NT2/D1 (cell line): ENCODE measurements at regions not wholly inside any gene's neighbourhood (a gene's known extent, or its start where the extent isn't known, plus 50 kb on each side); places are given as distances from the start of the nearest gene placed in this dataset.

Source experiments
- DNase-seq: peaks from one replicate; pipeline ENCODE4 v3.0.0-alpha.2; 2011; ENCODE audit warnings: low read depth, low spot score
- H3K27me3 ChIP-seq: 2 replicates; pipeline ENCODE4 v1.6.0; 2011; ENCODE audit warnings: mild to moderate bottlenecking; ENCODE audit not compliant: insufficient read length, insufficient read depth
- H3K36me3 ChIP-seq: 2 replicates; pipeline ENCODE4 v1.6.1; 2011; ENCODE audit warnings: mild to moderate bottlenecking, low read length, mixed read lengths; ENCODE audit not compliant: insufficient read depth, insufficient read length
- H3K4me1 ChIP-seq: 2 replicates; pipeline ENCODE4 v1.5.1; 2011; ENCODE audit not compliant: insufficient read depth, insufficient read length
- H3K4me3 ChIP-seq: 2 replicates; pipeline ENCODE4 v1.5.1; 2011; ENCODE audit warnings: low read depth; ENCODE audit not compliant: insufficient read length
- H3K9ac ChIP-seq: 2 replicates; pipeline ENCODE4 v1.6.0; 2011; ENCODE audit warnings: low read depth; ENCODE audit not compliant: insufficient read length
- H3K9me3 ChIP-seq: 2 replicates; pipeline ENCODE4 v1.5.1; 2011; ENCODE audit warnings: mild to moderate bottlenecking, low read length; ENCODE audit not compliant: insufficient read depth
- SUZ12 ChIP-seq: IDR thresholded peaks from 2 replicates; pipeline ENCODE4 v1.6.1; 2011; ENCODE audit not compliant: insufficient read length, insufficient read depth; ENCODE audit errors: extremely low read depth
- YY1 ChIP-seq: IDR thresholded peaks from 2 replicates; pipeline ENCODE4 v1.6.1; 2011; ENCODE audit not compliant: insufficient read length, insufficient read depth
- ZNF274 ChIP-seq: IDR thresholded peaks from 2 replicates; pipeline ENCODE4 v1.6.1; 2011; ENCODE audit warnings: mild to moderate bottlenecking, low read depth, low read length

- H3K4me3 ChIP-seq = no peak overlapping the region
Observed at GRCh38 chr4:56286763-56287162, 100.5 kb downstream of the AASDH start.

GRCh38 chr4:56283375-56283774 lies 103.9 kb downstream of the AASDH start:
- H3K9me3 ChIP-seq = no peaks in the 10 kb centered on the region; the same call in 1 of the 2 replicates
- no peak overlapping the region for H3K9ac ChIP-seq
- H3K36me3 ChIP-seq = no peaks in the 10 kb centered on the region
- no peaks in the 10 kb centered on the region for H3K4me1 ChIP-seq
- H3K27me3 ChIP-seq = no peaks in the 10 kb centered on the region
- DNase-seq = no peak
- TF ChIP-seq SUZ12 = no peak
- no peak overlapping the region for H3K4me3 ChIP-seq

More at GRCh38 chr4:56286763-56287162, 100.5 kb downstream of the AASDH start:
- no peaks in the 10 kb centered on the region for H3K9me3 ChIP-seq
- TF ChIP-seq ZNF274 (no peak), SUZ12 (no peak), YY1 (no peak)
- no peaks in the 10 kb centered on the region for H3K36me3 ChIP-seq
- H3K9ac ChIP-seq = no peak overlapping the region
- no peaks in the 10 kb centered on the region for H3K27me3 ChIP-seq
- DNase-seq = no peak
- H3K4me1 ChIP-seq = no peaks in the 10 kb centered on the region

- Histone ChIP-seq H3K4me1 (no peaks in the 10 kb centered on the region), H3K9me3 (no peaks in the 10 kb centered on the region; the same call in 1 of the 2 replicates), H3K27me3 (no peaks in the 10 kb centered on the region), H3K9ac (no peak overlapping the region), H3K4me3 (no peak overlapping the region), H3K36me3 (no peaks in the 10 kb centered on the region)
- TF ChIP-seq SUZ12 (no peak), ZNF274 (no peak), YY1 (no peak)
- no peak for DNase-seq
Observed at GRCh38 chr4:56282004-56282403, 105.3 kb downstream of the AASDH start.

DNA sequence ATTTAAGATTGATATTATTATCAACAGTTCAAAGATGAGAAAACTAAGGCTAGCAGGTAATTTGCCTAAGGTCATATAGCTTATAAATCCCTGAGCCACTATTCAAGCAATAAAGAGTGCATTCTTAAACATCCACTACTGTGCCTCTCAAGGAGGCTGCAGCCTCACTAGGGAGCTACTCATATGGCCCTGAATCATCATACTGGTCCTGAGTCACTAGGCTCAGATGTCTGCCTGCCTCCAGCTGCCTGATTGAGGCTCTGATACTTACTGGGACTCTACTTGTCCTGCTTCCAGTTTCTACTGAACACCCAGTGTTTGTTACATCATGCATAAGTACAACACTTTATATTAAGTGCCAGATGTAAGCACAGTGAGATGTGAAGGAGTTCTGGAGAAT lies 110.7 kb downstream of the AASDH start:
- TF ChIP-seq ZNF274 (no peak), YY1 (no peak)
- no peak overlapping the region for H3K9ac ChIP-seq
- DNase-seq = no peak
- no peaks in the 10 kb centered on the region for H3K4me1 ChIP-seq
- no peaks in the 10 kb centered on the region for H3K36me3 ChIP-seq
- no peaks in the 10 kb centered on the region; the same call in 1 of the 2 replicates for H3K9me3 ChIP-seq
- no peak overlapping the region for H3K4me3 ChIP-seq
- no peaks in the 10 kb centered on the region for H3K27me3 ChIP-seq

DNA sequence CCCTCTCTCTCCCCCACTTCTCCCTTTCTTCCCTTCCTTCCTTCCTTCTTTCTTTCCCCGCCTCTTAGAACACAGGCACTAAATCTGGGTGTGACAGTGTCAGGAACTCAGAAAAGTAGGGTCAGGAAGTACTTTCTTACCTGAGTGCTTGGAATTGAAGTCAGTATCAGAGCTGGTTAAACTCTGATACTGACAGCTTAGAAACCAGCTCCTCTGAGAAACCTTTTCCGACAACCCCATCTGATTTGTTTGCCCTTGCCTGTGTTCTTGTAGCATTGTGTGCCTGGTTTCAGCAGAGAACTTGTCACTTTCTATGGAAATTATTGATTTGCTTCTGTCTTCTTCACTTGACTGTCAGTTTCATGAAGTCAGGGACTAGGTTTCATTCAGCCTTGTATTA lies 113.9 kb downstream of the AASDH start:
- Histone ChIP-seq H3K4me1 (no peaks in the 10 kb centered on the region), H3K27me3 (no peaks in the 10 kb centered on the region), H3K36me3 (no peaks in the 10 kb centered on the region), H3K9ac (no peak overlapping the region), H3K9me3 (no peaks in the 10 kb centered on the region), H3K4me3 (no peak overlapping the region)
- TF ChIP-seq YY1 (no peak), ZNF274 (no peak), SUZ12 (no peak)
- no peak for DNase-seq

DNA sequence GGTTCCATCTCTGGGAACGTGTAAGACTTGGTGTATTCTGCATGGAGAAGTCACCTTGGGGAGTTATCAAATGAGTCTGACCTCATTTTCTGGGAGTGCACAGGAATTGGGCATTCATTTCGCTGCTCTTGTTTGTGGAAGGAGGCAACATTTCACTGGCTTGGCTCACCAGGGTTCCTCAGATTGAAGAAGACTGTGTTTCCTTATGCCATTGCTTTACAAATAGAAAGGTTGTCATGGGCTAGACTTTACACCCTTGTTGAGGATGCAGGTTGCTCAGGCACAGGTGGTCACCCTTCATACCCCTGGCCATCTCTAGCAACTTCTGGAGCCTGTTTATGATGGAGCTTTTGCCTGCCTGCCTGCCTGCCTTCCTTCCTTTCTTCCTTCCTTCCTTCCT lies 114.4 kb downstream of the AASDH start:
- Histone ChIP-seq H3K9ac (no peak overlapping the region), H3K4me1 (no peaks in the 10 kb centered on the region), H3K4me3 (no peak overlapping the region), H3K9me3 (no peaks in the 10 kb centered on the region), H3K36me3 (no peaks in the 10 kb centered on the region), H3K27me3 (no peaks in the 10 kb centered on the region)
- TF ChIP-seq YY1 (no peak), SUZ12 (no peak), ZNF274 (no peak)
- no peak for DNase-seq

DNA sequence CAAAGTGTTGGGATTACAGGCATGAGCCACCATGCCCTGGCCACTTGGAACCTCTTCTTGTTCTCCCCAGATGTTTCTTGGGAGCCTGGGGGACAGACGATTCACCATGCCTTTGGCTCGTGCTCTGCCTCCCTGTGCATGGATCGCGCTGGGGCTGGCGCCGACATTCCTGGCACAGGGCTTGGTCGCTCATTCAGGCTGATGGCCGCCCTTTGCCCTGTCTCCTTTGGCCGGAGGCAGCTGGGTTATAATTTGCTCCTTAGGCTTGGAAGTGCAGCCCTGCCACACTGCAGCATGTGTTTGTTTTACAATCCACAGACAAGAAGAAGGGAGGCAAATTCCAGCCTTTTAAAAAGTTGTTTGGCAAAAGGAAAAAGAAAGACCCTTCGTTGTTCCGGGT lies 115.3 kb downstream of the AASDH start:
- no peaks in the 10 kb centered on the region for H3K27me3 ChIP-seq
- no peaks in the 10 kb centered on the region for H3K4me1 ChIP-seq
- H3K9me3 ChIP-seq = no peaks in the 10 kb centered on the region
- no peak for DNase-seq
- TF ChIP-seq YY1 (no peak), SUZ12 (no peak), ZNF274 (no peak)
- no peak overlapping the region for H3K9ac ChIP-seq
- no peaks in the 10 kb centered on the region for H3K36me3 ChIP-seq
- H3K4me3 ChIP-seq = no peak overlapping the region

DNA sequence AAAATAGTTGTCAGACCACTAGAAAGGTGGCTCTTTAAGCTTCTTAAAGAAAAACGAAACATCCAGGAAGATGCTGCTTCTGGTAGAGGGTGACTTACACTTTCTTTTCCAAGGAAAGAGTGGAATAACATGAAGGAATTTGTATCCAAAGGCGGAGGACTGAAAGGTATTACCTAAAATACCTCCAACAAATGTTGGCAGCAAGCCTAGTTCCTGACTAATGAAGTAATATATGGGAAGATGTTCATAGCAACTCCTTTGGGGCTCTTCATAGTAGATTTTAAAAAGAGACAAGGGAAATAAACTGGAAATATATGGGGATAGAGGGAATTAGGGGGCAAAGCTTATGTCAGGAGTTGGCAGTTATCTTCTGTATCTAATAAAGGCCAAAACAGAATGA lies 116.2 kb downstream of the AASDH start:
- H3K36me3 ChIP-seq = no peaks in the 10 kb centered on the region
- no peaks in the 10 kb centered on the region for H3K4me1 ChIP-seq
- no peak for DNase-seq
- H3K9me3 ChIP-seq = no peaks in the 10 kb centered on the region
- no peak overlapping the region for H3K9ac ChIP-seq
- no peak overlapping the region for H3K4me3 ChIP-seq
- no peaks in the 10 kb centered on the region for H3K27me3 ChIP-seq
- TF ChIP-seq SUZ12 = no peak
- no peak for TF ChIP-seq ZNF274
- TF ChIP-seq YY1 = no peak
